ENCODE measurements at regions not wholly inside any gene's neighbourhood (a gene's known extent, or its start where the extent isn't known, plus 50 kb on each side); places are given as distances from the start of the nearest gene placed in this dataset.

GRCh38 chr2:126515471-126515870, 140.5 kb upstream of the GYPC start:
- DNase-seq = no peak

- no peak for DNase-seq
These were observed 137.8 kb upstream of the GYPC start for GRCh38 chr2:126518196-126518595.

- DNase-seq = peak; percentile 3
These were observed 128.0 kb upstream of the GYPC start for GRCh38 chr2:126527836-126528490.

GRCh38 chr2:126531029-126531428, 124.9 kb upstream of the GYPC start:
- DNase-seq = no peak

DNA sequence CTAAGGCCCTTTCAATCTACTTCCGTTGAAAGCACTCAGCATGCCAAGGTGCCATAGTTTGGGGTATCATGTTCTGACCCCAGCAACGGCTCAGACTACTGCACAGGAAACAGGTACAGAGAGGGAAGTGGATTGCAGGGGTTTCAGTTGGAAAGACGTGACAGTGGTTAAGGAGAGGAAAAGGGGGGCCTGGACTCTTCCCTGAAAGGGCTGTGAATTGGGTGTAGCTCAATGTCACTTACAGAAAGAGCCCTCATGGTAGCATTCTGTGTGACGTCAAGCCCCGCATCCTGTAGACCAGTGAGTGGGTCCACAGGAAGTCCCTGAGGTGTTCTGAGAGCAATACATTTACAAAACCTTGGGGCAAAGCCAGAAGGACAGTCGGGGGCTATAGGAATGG, 121.5 kb upstream of the GYPC start:
- DNase-seq = no peak

DNA sequence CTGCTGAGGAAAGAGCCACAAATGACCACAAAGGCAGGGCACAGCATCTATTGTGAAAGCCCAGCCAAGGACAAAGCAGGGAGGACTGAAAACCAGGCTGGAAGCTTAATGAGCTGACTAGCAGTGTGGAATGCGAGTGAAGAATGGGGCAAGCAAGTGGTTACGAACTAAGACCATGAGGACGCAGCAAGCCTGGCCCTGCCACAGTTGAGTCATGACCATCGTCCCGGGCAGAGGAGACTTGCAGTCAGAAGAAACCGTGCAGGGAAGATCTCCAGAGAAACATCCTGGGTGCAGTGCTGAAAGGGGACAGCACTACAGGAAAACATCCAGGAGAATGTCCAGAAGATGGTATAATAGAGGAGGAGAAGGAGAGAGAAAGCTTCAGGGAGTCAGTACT, 120.5 kb upstream of the GYPC start:
- no peak for DNase-seq

DNA sequence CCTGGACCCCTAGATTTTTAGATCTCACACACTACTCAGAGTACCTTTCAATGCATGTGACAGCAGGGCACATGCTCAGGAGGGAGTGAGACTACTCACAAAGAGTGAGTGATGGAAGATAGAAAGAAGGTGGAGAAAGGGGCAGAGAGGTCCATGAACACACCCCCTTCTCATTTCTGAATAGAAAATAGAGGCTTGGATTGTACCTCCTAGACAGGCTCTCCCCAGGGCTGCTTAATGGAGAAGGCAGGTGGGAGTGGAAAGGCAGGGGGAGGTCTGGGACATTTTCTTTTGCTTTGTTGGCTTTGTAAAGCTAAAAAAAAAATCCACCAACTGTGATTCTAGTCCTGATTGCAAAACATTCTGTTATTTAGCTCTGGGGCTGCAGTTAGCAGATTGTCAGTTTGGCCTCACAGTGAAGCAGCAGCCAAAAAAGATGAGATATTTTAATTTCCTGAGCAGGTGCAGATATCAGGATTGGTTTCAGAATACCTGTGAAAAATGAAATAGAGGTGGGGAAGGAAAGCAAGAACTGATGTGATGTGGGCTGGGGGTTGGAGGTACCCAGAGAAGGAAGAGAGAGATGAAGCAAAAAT, 119.3 kb upstream of the GYPC start:
- DNase-seq = no peak

DNA sequence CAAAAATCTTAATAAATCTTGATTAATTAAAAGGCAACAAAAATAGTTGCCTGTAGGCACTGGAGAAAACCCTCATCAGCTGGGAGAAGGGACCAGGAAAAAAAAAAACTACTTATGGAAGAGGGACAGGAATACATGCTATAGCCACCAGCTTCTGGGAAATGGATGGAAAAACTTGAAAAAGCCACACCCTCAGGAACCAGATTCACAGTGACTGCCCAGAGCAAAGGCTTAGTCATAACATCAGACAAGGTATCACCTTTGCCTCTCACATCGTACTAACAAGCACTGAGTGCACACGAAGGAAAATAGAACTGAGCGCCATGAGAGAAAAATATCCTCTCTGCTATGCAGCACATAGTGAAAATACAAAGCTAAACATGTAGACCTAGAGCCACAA, 116.9 kb upstream of the GYPC start:
- DNase-seq = no peak

DNA sequence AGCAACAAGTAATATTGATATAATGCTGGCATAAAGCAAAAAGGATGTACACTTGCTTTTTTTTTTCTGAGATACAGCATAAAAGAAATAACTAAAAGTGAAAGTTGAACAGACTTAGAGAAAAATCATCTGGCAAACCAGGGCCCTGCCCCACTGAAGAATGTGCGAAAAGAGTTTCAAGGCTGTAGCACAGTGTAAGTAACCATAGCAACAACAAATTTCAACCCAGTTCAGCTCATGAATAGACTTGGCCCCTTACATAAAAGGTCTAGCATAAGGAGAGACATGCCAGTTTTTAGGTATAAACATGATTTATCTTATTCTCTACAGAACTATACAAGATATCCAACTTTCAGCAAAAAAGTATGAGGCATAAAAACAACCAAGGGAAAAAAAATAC, 113.7 kb upstream of the GYPC start:
- no peak for DNase-seq

DNA sequence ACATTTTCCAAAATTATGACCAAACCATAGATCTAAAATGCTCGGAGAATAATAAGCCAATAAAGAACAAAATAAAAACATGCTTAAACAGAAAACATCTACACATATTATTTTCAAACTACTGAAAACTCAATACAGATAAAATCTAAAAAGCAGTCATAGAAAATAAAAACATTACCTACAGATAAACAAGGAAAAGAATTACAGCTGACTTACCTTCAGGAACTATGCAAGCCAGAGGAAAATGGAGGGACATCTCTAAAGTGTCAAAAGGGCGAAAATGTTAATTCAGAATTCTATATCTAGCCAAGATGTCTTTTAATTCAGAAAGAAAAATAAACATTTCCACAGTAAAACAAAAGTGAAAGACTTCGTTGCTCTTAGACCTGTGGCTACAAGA, 112.9 kb upstream of the GYPC start:
- no peak for DNase-seq

- no peak for DNase-seq
These were observed 97.9 kb upstream of the GYPC start for GRCh38 chr2:126558029-126558428.

GRCh38 chr2:126568734-126569133, 87.2 kb upstream of the GYPC start:
- no peak for DNase-seq

DNA sequence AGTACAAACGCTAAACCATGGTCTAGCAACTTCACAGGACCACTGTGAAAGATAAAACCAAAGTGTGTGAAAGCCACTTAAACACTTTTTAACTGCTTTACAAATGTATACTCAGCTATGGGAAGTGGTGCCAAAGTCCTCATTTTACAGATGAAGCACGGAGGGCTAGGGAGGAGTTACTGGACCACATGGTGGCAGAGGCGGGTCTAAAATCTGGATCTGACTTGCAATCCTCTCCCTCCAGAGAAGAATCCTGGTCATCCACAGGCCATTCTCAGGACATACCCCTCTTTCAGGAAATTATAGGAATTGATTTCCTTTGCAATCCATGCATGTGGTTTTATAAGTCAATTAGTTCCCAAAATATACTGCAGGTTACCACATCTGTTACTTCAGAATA, 84.6 kb upstream of the GYPC start:
- DNase-seq = no peak

- no peak for DNase-seq
These were observed 80.3 kb upstream of the GYPC start for GRCh38 chr2:126575631-126576030.

- no peak for DNase-seq
These were observed 76.1 kb upstream of the GYPC start for GRCh38 chr2:126579868-126580267.

- no peak for DNase-seq
These were observed 69.6 kb upstream of the GYPC start for GRCh38 chr2:126586317-126586716.

DNA sequence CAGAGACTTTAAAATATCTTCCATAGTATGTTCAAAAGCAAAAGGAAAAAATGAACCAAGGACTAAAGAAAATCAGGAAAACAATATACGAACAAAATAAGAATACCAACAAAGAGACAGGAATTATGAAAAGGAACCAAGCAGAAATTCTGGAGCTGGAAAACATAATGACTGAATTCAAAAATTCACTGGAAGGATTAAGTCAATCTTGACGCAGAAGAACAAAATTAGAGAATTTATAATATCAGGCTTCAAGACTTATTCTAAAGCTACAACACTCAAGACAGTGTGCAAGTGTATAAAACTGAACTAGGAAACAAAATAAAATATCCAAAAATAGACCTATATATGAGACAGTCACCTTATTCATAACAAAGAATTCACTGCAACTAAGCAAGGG, 56.9 kb upstream of the GYPC start:
- DNase-seq = no peak

- DNase-seq = no peak
These were observed 55.2 kb upstream of the GYPC start for GRCh38 chr2:126600742-126601141.

GRCh38 chr2:126602334-126602733, 53.6 kb upstream of the GYPC start:
- DNase-seq = no peak

Measured in NCI-H524 treated with DMSO at 0.1 percent for 48 hours (cell line).